ENCODE measurements at regions not wholly inside any gene's neighbourhood (a gene's known extent, or its start where the extent isn't known, plus 50 kb on each side); places are given as distances from the start of the nearest gene placed in this dataset.
"Not testable (repeated sequence)": the region's sequence is repeated elsewhere in the genome, so short reads cannot be mapped to it uniquely, and the experiment has no call there.

DNA sequence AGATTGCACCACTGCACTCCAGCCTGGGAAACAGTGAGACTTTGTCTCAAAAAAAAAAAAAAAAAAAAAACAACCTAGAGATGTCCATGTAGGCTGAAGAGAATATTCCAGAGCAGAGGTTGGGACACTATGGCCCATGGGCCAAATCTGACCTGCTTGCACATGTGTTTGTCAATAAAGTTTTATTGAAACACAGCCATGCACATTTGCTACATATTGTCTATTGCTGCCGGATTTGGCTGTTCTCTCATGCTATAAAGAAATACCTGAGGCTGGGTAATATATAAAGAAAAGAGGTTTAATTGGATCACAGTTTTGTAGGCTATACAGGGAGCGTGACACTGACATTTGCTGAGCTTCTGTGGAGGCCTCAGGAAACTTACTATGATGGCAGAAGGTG lies 102.3 kb upstream of the FAM90A26 start:
- H2BK120ac ChIP-seq (ENCODE audit: low read depth, low read length); H3K27ac ChIP-seq (ENCODE audit: insufficient read depth, low read length); DNase-seq; dilution Hi-C loops (cut with HindIII; ENCODE audit: low sequenced_read_pairs, unreplicated experiment); H3K23ac ChIP-seq (ENCODE audit: low read depth, low read length); H3K9ac ChIP-seq (ENCODE audit: low read depth, low read length); H3K79me1 ChIP-seq (ENCODE audit: low read depth in 1 of 2, low read length in 2 of 2); H2BK5ac ChIP-seq (ENCODE audit: low read depth, low read length, poor library complexity, severe bottlenecking); H3K4me3 ChIP-seq (ENCODE audit: insufficient read depth, low read depth, low read length); H2BK15ac ChIP-seq (ENCODE audit: low read depth, low read length); H4K91ac ChIP-seq (ENCODE audit: insufficient read depth, low read depth, low read length); H4K5ac ChIP-seq (ENCODE audit: low read depth, low read length); H4K20me1 ChIP-seq (ENCODE audit: insufficient read depth, low read length); H3K4ac ChIP-seq (ENCODE audit: low read depth, low read length); BruUV-seq (replicated peaks); intact Hi-C loops (cut with micrococcal nuclease); H3K56ac ChIP-seq (ENCODE audit: extremely low read depth, insufficient read depth, low read length); H3K14ac ChIP-seq (replicated peaks; ENCODE audit: low read depth, low read length); H2AK5ac ChIP-seq (ENCODE audit: low read depth, low read length); H2AK9ac ChIP-seq (replicated peaks; ENCODE audit: low read depth, low read length, poor library complexity); H2AFZ ChIP-seq (replicated peaks; ENCODE audit: low read length, poor library complexity); CTCF ChIA-PET; ATAC-seq (ENCODE audit: low read depth); H3K36me3 ChIP-seq (ENCODE audit: control insufficient read depth, insufficient read depth, low read length); POLR2A ChIA-PET (ENCODE audit: unreplicated experiment); in situ Hi-C loops (cut with MboI; ENCODE audit: low sequenced_read_pairs); H3K27me3 ChIP-seq (ENCODE audit: control insufficient read depth, insufficient read depth, low read length); H3K4me2 ChIP-seq (ENCODE audit: low read depth, low read length); H3K18ac ChIP-seq (ENCODE audit: low read depth, low read length); H3K4me1 ChIP-seq (ENCODE audit: control insufficient read depth, insufficient read depth, low read length); H3K9me3 ChIP-seq (ENCODE audit: control insufficient read depth, insufficient read depth, low read length); H4K8ac ChIP-seq (ENCODE audit: low read depth in 2 of 2, low read length in 2 of 2); H3K9me1 ChIP-seq (ENCODE audit: insufficient read depth, low read length); H2BK20ac ChIP-seq (ENCODE audit: low read depth, low read length): not testable (repeated sequence)
- no CpG with 5 or more reads among the region's 2 CpGs for WGBS, 2 experiments (ENCODE audit: extremely low coverage in 2 of 2, insufficient read length in 1 of 2)

DNA sequence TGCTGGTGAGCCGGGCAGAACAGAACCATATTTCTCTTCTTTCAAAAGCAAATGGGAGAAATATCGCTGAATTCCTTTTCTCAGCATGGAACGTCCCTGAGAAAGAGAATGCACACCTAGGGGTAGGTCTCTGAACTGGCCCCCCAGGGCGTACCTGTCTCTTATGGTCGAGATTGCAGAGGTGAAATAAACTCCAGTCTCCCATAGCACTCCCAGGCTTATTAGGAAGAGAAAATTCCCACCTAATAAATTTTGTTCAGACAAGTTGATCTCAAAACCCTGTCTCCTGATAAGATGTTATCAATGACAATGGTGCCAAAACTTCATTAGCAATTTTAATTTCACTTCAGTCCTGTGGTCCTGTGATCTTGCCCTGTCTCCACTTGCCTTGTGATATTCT lies 106.6 kb upstream of the FAM90A26 start:
- H2BK15ac ChIP-seq (ENCODE audit: low read depth, low read length); in situ Hi-C loops (cut with MboI; ENCODE audit: low sequenced_read_pairs); ATAC-seq (ENCODE audit: low read depth); H2BK5ac ChIP-seq (ENCODE audit: low read depth, low read length, poor library complexity, severe bottlenecking); H4K5ac ChIP-seq (ENCODE audit: low read depth, low read length); H2AK9ac ChIP-seq (replicated peaks; ENCODE audit: low read depth, low read length, poor library complexity); H3K56ac ChIP-seq (ENCODE audit: extremely low read depth, insufficient read depth, low read length); H3K23ac ChIP-seq (ENCODE audit: low read depth, low read length); H2BK120ac ChIP-seq (ENCODE audit: low read depth, low read length); H3K36me3 ChIP-seq (ENCODE audit: control insufficient read depth, insufficient read depth, low read length); H3K4ac ChIP-seq (ENCODE audit: low read depth, low read length); H3K27ac ChIP-seq (ENCODE audit: insufficient read depth, low read length); H3K18ac ChIP-seq (ENCODE audit: low read depth, low read length); H2AK5ac ChIP-seq (ENCODE audit: low read depth, low read length); H2BK20ac ChIP-seq (ENCODE audit: low read depth, low read length); H3K4me2 ChIP-seq (ENCODE audit: low read depth, low read length); H4K8ac ChIP-seq (ENCODE audit: low read depth in 2 of 2, low read length in 2 of 2); H3K79me1 ChIP-seq (ENCODE audit: low read depth in 1 of 2, low read length in 2 of 2); H3K27me3 ChIP-seq (ENCODE audit: control insufficient read depth, insufficient read depth, low read length); H3K9me1 ChIP-seq (ENCODE audit: insufficient read depth, low read length); H4K20me1 ChIP-seq (ENCODE audit: insufficient read depth, low read length); CTCF ChIA-PET; intact Hi-C loops (cut with micrococcal nuclease); H3K4me3 ChIP-seq (ENCODE audit: insufficient read depth, low read depth, low read length); H2AFZ ChIP-seq (replicated peaks; ENCODE audit: low read length, poor library complexity); H3K4me1 ChIP-seq (ENCODE audit: control insufficient read depth, insufficient read depth, low read length); H3K14ac ChIP-seq (replicated peaks; ENCODE audit: low read depth, low read length); dilution Hi-C loops (cut with HindIII; ENCODE audit: low sequenced_read_pairs, unreplicated experiment); H3K9ac ChIP-seq (ENCODE audit: low read depth, low read length); H4K91ac ChIP-seq (ENCODE audit: insufficient read depth, low read depth, low read length); POLR2A ChIA-PET (ENCODE audit: unreplicated experiment); H3K9me3 ChIP-seq (ENCODE audit: control insufficient read depth, insufficient read depth, low read length); BruUV-seq (replicated peaks); DNase-seq: not testable (repeated sequence)
- WGBS, 2 experiments (ENCODE audit: extremely low coverage in 2 of 2, insufficient read length in 1 of 2): no CpG with 5 or more reads among the region's 5 CpGs

Data from IMR-90 (cell line).